ENCODE measurements at regions not wholly inside any gene's neighbourhood (a gene's known extent, or its start where the extent isn't known, plus 50 kb on each side); places are given as distances from the start of the nearest gene placed in this dataset.

DNA sequence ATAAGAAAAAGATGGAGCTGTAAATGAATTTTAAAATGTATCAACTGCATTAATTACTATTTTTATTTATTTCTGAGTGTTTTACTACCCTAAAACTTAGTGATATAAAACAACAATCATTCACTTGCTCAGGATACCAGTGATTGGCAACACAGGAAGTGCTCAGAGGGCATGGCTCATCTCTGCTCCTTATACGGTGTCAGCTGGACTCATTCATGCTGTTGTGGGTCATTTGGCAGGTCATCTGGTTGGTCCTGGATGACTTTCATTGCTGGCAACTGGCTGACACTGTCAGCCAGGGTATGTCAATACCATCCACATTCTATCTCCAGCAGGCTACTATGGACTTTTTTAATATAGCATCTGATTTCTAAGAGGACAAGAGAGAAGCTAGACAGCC lies 689.6 kb upstream of the NECTIN3 start:
- Histone ChIP-seq H3K36me3 (ENCODE audit: insufficient read depth, low read length) (no peaks in the 10 kb centered on the region), H3K4me1 (ENCODE audit: insufficient read depth, low read length) (no peaks in the 10 kb centered on the region), H3K4me3 (ENCODE audit: low read length in 2 of 2) (no peak overlapping the region), H3K27me3 (ENCODE audit: insufficient read depth, low read length) (no peaks in the 10 kb centered on the region), H3K27ac (ENCODE audit: low read depth, low read length) (no peak overlapping the region), H3K9me3 (ENCODE audit: control insufficient read depth in 1 of 2, low read length in 2 of 2) (no peaks in the 10 kb centered on the region)
- intact Hi-C loops (cut with micrococcal nuclease): no loop called here
- no peaks in the 10 kb centered on the region for H3K9me3 Mint-ChIP-seq
- no peak overlapping the region for H3K27ac Mint-ChIP-seq
- H3K36me3 Mint-ChIP-seq: no peaks in the 10 kb centered on the region
- H3K4me1 Mint-ChIP-seq: no peaks in the 10 kb centered on the region
- no peak for DNase-seq
- CTCF ChIA-PET (ENCODE audit: partially characterized antibody): no interaction called here
- H3K4me3 Mint-ChIP-seq: no peak overlapping the region
- H3K27me3 Mint-ChIP-seq: no peaks in the 10 kb centered on the region
- POLR2A ChIA-PET (ENCODE audit: partially characterized antibody): no interaction called here

DNA sequence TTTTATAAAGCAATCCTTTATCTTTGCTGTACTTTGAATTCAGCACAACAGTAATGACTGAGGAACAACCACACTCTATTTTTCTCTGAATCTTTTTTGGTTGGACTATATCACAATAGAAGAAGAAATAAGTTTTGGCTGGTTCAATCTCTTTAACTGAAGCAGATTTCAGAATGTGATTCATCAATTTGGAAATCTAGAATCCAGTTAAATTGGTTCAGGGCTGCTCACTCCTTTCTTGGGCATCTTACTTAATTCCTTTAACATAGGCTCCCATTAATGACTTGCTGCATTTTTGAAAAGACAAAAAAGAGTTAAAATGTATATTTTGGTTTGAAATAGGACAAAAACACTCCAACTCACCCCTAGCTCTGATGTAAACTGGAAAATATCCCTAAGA lies 688.3 kb upstream of the NECTIN3 start:
- H3K27ac Mint-ChIP-seq: no peak overlapping the region
- no peaks in the 10 kb centered on the region for H3K36me3 Mint-ChIP-seq
- no peaks in the 10 kb centered on the region for H3K4me1 Mint-ChIP-seq
- H3K4me3 ChIP-seq (ENCODE audit: low read length in 2 of 2): no peak overlapping the region
- no peaks in the 10 kb centered on the region for H3K4me1 ChIP-seq (ENCODE audit: insufficient read depth, low read length)
- intact Hi-C loops (cut with micrococcal nuclease): no loop called here
- no peak overlapping the region for H3K4me3 Mint-ChIP-seq
- H3K27me3 ChIP-seq (ENCODE audit: insufficient read depth, low read length): no peaks in the 10 kb centered on the region
- H3K27me3 Mint-ChIP-seq: no peaks in the 10 kb centered on the region
- no peaks in the 10 kb centered on the region for H3K36me3 ChIP-seq (ENCODE audit: insufficient read depth, low read length)
- CTCF ChIA-PET (ENCODE audit: partially characterized antibody): no interaction called here
- no peak overlapping the region for H3K27ac ChIP-seq (ENCODE audit: low read depth, low read length)
- no peak for DNase-seq
- H3K9me3 ChIP-seq (ENCODE audit: control insufficient read depth in 1 of 2, low read length in 2 of 2): no peaks in the 10 kb centered on the region
- POLR2A ChIA-PET (ENCODE audit: partially characterized antibody): no interaction called here
- no peaks in the 10 kb centered on the region for H3K9me3 Mint-ChIP-seq

DNA sequence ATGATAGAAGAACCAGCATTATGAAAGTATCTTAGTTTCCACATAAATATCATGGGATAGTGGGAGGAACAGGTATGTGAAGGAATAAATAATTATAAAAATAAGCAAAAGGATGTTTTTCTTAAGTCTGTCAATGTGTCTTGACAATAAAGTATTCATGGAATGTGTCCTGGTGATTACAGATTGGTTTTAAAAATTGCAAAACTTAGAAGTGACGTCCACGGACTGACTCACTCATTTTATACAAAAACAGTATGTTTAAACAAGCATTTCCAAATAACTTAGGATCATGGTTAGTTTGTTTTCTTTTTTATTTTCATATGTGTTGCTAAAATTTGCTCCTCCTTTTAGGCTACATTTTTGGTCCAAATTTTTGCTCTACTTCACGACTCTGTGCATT lies 687.0 kb upstream of the NECTIN3 start:
- no peak for DNase-seq
- Histone ChIP-seq H3K36me3 (ENCODE audit: insufficient read depth, low read length) (no peaks in the 10 kb centered on the region), H3K9me3 (ENCODE audit: control insufficient read depth in 1 of 2, low read length in 2 of 2) (no peaks in the 10 kb centered on the region), H3K27me3 (ENCODE audit: insufficient read depth, low read length) (no peaks in the 10 kb centered on the region), H3K4me1 (ENCODE audit: insufficient read depth, low read length) (no peaks in the 10 kb centered on the region), H3K27ac (ENCODE audit: low read depth, low read length) (no peak overlapping the region), H3K4me3 (ENCODE audit: low read length in 2 of 2) (no peak overlapping the region)
- Mint-ChIP-seq H3K4me3 (no peak overlapping the region), H3K27ac (no peak overlapping the region), H3K9me3 (no peaks in the 10 kb centered on the region), H3K4me1 (no peaks in the 10 kb centered on the region), H3K36me3 (no peaks in the 10 kb centered on the region), H3K27me3 (no peaks in the 10 kb centered on the region)
- intact Hi-C loops (cut with micrococcal nuclease): no loop called here
- ChIA-PET POLR2A (ENCODE audit: partially characterized antibody) (no interaction called here), CTCF (ENCODE audit: partially characterized antibody) (no interaction called here)

DNA sequence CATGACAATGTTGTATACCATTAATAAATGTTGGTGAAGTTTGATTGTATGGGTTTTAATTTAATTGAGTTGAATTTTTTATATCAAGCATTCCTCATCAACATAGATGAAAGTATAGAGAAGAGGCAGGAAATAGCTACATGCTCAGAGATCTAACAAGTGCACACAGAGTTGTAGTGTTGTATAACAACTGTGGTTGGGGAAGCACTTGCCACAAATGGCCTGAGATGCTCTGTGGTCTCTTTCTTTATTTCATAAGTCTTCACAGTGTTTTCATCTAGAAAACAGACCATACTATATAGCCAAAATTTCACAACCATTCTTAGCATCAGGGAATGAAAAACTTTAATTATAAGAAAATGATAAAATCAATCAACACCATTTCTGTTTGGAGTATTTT lies 682.6 kb upstream of the NECTIN3 start:
- no peak overlapping the region for H3K4me3 ChIP-seq (ENCODE audit: low read length in 2 of 2)
- intact Hi-C loops (cut with micrococcal nuclease): no loop called here
- no peaks in the 10 kb centered on the region for H3K9me3 Mint-ChIP-seq
- H3K4me3 Mint-ChIP-seq: no peak overlapping the region
- POLR2A ChIA-PET (ENCODE audit: partially characterized antibody): no interaction called here
- CTCF ChIA-PET (ENCODE audit: partially characterized antibody): interaction anchor here (0.6 kb wide), 1 partner anchor 785 kb away, joined by 4 read pairs; no protein-coding TSS in a partner anchor
- no peaks in the 10 kb centered on the region for H3K27me3 ChIP-seq (ENCODE audit: insufficient read depth, low read length)
- no peak overlapping the region for H3K27ac Mint-ChIP-seq
- peaks cover 0 to 2% of the 10 kb centered on the region in 2 donors for H3K27me3 Mint-ChIP-seq
- H3K4me1 ChIP-seq (ENCODE audit: insufficient read depth, low read length): no peaks in the 10 kb centered on the region
- H3K4me1 Mint-ChIP-seq: no peaks in the 10 kb centered on the region
- H3K36me3 Mint-ChIP-seq: no peaks in the 10 kb centered on the region
- H3K9me3 ChIP-seq (ENCODE audit: control insufficient read depth in 1 of 2, low read length in 2 of 2): no peaks in the 10 kb centered on the region
- no peak overlapping the region for H3K27ac ChIP-seq (ENCODE audit: low read depth, low read length)
- no peaks in the 10 kb centered on the region for H3K36me3 ChIP-seq (ENCODE audit: insufficient read depth, low read length)
- DNase-seq: no peak

DNA sequence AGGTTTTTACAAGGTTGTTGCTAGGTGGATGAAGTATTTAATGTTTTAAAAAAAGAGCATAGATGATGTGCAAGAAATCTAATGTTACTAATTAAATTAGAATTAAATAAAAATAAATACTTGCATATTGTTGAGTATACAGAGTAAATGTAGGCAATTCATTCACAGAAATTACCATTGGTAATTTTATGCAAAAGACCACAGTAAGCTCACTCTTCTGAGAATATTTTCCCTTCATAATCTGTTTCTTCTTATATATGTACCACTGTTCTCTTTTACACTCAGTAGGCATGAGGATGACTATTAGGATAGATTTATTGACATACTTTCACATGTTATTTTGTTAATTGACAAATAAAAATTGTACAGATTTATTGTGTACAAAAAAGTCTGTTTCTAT lies 681.2 kb upstream of the NECTIN3 start:
- no peaks in the 10 kb centered on the region for H3K4me1 Mint-ChIP-seq
- Histone ChIP-seq H3K4me3 (ENCODE audit: low read length in 2 of 2) (no peak overlapping the region), H3K9me3 (ENCODE audit: control insufficient read depth in 1 of 2, low read length in 2 of 2) (no peaks in the 10 kb centered on the region), H3K36me3 (ENCODE audit: insufficient read depth, low read length) (no peaks in the 10 kb centered on the region), H3K4me1 (ENCODE audit: insufficient read depth, low read length) (no peaks in the 10 kb centered on the region), H3K27ac (ENCODE audit: low read depth, low read length) (no peak overlapping the region), H3K27me3 (ENCODE audit: insufficient read depth, low read length) (no peaks in the 10 kb centered on the region)
- peaks cover 0 to 3% (median 0%) of the 10 kb centered on the region in 8 donors for H3K9me3 Mint-ChIP-seq
- H3K4me3 Mint-ChIP-seq: no peak overlapping the region
- POLR2A ChIA-PET (ENCODE audit: partially characterized antibody): no interaction called here
- intact Hi-C loops (cut with micrococcal nuclease): no loop called here
- H3K27me3 Mint-ChIP-seq: peaks cover 0 to 2% of the 10 kb centered on the region in 2 donors
- H3K27ac Mint-ChIP-seq: no peak overlapping the region
- H3K36me3 Mint-ChIP-seq: no peaks in the 10 kb centered on the region
- CTCF ChIA-PET (ENCODE audit: partially characterized antibody): no interaction called here
- DNase-seq: no peak

DNA sequence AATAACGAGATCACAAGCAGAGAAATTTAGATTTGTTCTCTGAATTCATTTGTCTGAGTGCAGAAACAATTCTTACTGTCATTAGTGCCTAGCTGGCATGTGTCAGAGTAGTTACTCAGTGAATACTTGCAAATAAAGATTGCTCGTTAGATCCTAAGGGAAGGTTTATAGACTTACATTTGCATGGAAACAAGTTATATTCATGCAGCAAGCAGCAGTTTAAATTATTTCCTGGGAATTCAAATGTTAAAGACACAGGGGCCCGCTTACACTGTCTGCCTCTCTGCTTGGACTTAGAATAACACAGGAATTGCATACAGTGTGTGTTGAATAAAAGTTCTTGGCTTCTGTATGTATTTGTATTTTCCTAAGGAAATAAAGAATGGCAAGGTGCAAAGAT lies 680.6 kb upstream of the NECTIN3 start:
- ChIA-PET POLR2A (ENCODE audit: partially characterized antibody) (no interaction called here), CTCF (ENCODE audit: partially characterized antibody) (no interaction called here)
- intact Hi-C loops (cut with micrococcal nuclease): no loop called here
- DNase-seq: no peak
- H3K4me1 Mint-ChIP-seq: no peaks in the 10 kb centered on the region
- Histone ChIP-seq H3K4me1 (ENCODE audit: insufficient read depth, low read length) (no peaks in the 10 kb centered on the region), H3K4me3 (ENCODE audit: low read length in 2 of 2) (no peak overlapping the region), H3K27ac (ENCODE audit: low read depth, low read length) (no peak overlapping the region), H3K36me3 (ENCODE audit: insufficient read depth, low read length) (no peaks in the 10 kb centered on the region), H3K9me3 (ENCODE audit: control insufficient read depth in 1 of 2, low read length in 2 of 2) (no peaks in the 10 kb centered on the region), H3K27me3 (ENCODE audit: insufficient read depth, low read length) (no peaks in the 10 kb centered on the region)
- H3K4me3 Mint-ChIP-seq: no peak overlapping the region
- H3K27me3 Mint-ChIP-seq: peaks cover 0 to 2% of the 10 kb centered on the region in 2 donors
- H3K36me3 Mint-ChIP-seq: no peaks in the 10 kb centered on the region
- peaks cover 0 to 5% (median 0%) of the 10 kb centered on the region in 8 donors for H3K9me3 Mint-ChIP-seq
- no peak overlapping the region for H3K27ac Mint-ChIP-seq

DNA sequence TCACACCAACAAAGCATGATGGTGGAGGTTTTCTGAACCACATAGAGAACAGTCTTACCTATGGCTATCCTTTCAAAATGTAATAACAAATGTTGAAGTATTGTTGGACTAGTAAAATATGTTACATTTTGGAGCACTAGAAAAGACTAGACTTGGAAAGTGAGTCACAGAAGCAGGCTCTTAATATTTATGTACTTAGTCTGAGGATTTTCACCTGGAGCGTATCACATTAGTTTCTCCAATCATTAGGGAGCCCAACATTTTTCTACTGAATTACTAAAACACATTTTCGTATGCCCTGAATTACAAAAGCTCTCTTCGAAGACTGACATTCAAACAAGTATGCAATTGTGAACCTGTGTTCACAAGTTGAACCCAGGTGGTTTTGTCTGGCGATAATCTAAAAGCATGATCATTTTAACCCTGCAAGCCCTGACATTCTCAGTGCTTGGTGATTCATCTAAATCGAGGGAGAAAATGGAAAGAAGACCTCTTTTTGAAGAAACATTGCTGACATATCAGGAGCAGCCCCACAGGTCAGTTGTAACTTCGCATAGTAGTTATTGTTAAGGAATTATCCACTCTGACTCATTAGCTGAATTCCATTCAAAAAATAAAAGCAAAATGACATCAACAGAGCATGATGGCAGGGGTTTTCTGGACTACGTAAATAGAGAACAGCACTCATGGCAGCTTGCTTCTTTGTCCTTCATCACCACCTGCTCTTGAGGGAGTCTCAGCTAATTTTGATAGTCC lies 679.8 kb upstream of the NECTIN3 start:
- POLR2A ChIA-PET (ENCODE audit: partially characterized antibody): no interaction called here
- no peak for DNase-seq

DNA sequence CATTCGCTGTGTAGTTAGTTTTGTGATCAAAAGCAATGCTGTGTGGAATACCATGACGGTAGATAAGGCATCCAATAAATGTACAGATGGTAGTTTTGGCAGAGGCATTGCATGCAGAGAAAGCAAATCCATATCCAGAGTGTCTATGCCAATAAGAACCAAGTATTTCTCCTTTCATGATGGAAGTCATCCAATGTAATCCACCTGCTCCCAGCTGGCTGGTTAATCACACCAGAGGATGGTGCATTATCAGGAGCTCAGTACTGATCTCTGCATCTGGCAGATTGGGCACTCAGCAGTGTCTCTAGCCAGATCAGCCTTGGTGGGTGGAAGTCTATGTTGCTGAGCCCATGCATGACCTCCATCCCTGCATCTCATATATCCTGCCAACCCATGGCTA lies 677.7 kb upstream of the NECTIN3 start:
- Mint-ChIP-seq H3K9me3 (peaks cover 0 to 5% (median 0%) of the 10 kb centered on the region in 8 donors), H3K27me3 (peaks cover 0 to 2% of the 10 kb centered on the region in 2 donors), H3K36me3 (no peaks in the 10 kb centered on the region), H3K4me1 (no peaks in the 10 kb centered on the region), H3K4me3 (no peak overlapping the region), H3K27ac (no peak overlapping the region)
- H3K27me3 ChIP-seq (ENCODE audit: insufficient read depth, low read length): no peaks in the 10 kb centered on the region
- DNase-seq: no peak
- intact Hi-C loops (cut with micrococcal nuclease): no loop called here
- H3K27ac ChIP-seq (ENCODE audit: low read depth, low read length): no peak overlapping the region
- H3K4me1 ChIP-seq (ENCODE audit: insufficient read depth, low read length): no peaks in the 10 kb centered on the region
- POLR2A ChIA-PET (ENCODE audit: partially characterized antibody): no interaction called here
- H3K9me3 ChIP-seq (ENCODE audit: control insufficient read depth in 1 of 2, low read length in 2 of 2): no peaks in the 10 kb centered on the region
- no peaks in the 10 kb centered on the region for H3K36me3 ChIP-seq (ENCODE audit: insufficient read depth, low read length)
- H3K4me3 ChIP-seq (ENCODE audit: low read length in 2 of 2): no peak overlapping the region
- CTCF ChIA-PET (ENCODE audit: partially characterized antibody): no interaction called here

More for the DNA sequence above, 679.8 kb upstream of the NECTIN3 start:
- peaks cover 0 to 2% of the 10 kb centered on the region in 2 donors for H3K27me3 Mint-ChIP-seq
- Histone ChIP-seq H3K4me1 (ENCODE audit: insufficient read depth, low read length) (no peaks in the 10 kb centered on the region), H3K9me3 (ENCODE audit: control insufficient read depth in 1 of 2, low read length in 2 of 2) (no peaks in the 10 kb centered on the region), H3K4me3 (ENCODE audit: low read length in 2 of 2) (no peak overlapping the region), H3K36me3 (ENCODE audit: insufficient read depth, low read length) (no peaks in the 10 kb centered on the region), H3K27me3 (ENCODE audit: insufficient read depth, low read length) (no peaks in the 10 kb centered on the region), H3K27ac (ENCODE audit: low read depth, low read length) (no peak overlapping the region)
- H3K27ac Mint-ChIP-seq: no peak overlapping the region
- peaks cover 0 to 5% (median 0%) of the 10 kb centered on the region in 8 donors for H3K9me3 Mint-ChIP-seq
- H3K36me3 Mint-ChIP-seq: no peaks in the 10 kb centered on the region
- CTCF ChIA-PET (ENCODE audit: partially characterized antibody): no interaction called here
- H3K4me3 Mint-ChIP-seq: no peak overlapping the region
- intact Hi-C loops (cut with micrococcal nuclease): no loop called here
- no peaks in the 10 kb centered on the region for H3K4me1 Mint-ChIP-seq

All from CD4-positive, alpha-beta memory T cell (primary cell).